GM12891 (cell line): ENCODE measurements at regions not wholly inside any gene's neighbourhood (a gene's known extent, or its start where the extent isn't known, plus 50 kb on each side); places are given as distances from the start of the nearest gene placed in this dataset.

Experiments used
- DNase-seq: peaks from one replicate; pipeline ENCODE4 v3.0.0; 2011; ENCODE audit warnings: low spot score; ENCODE audit not compliant: insufficient read length
- FAIRE-seq: peaks from 2 replicates; lab custom pipeline; 2011; peaks lifted over from hg19 to GRCh38; lab: Jason Lieb, UNC
- PAX5 ChIP-seq: IDR thresholded peaks from 2 replicates; pipeline ENCODE4 v1.6.1; 2011; ENCODE audit warnings: low read length, moderate library complexity, mild to moderate bottlenecking; ENCODE audit not compliant: insufficient read depth, severe bottlenecking
- POLR2A ChIP-seq: IDR thresholded peaks from 2 replicates; pipeline ENCODE4 v1.6.1; 2011; ENCODE audit warnings: low read depth, low read length, control low read depth
- POLR2AphosphoS5 ChIP-seq: IDR thresholded peaks from 2 replicates; pipeline ENCODE4 v1.6.1; 2011; ENCODE audit warnings: low read depth, low read length, control low read depth
- POU2F2 ChIP-seq: IDR thresholded peaks from 2 replicates; pipeline ENCODE4 v1.6.1; 2011; ENCODE audit warnings: low read depth, mild to moderate bottlenecking, control low read depth, low read length, moderate library complexity
- SPI1 ChIP-seq: IDR thresholded peaks from 2 replicates; pipeline ENCODE4 v1.6.1; 2011; ENCODE audit warnings: low read depth, low read length, control low read depth
- TAF1 ChIP-seq: IDR thresholded peaks from 2 replicates; pipeline ENCODE4 v1.6.1; 2011; ENCODE audit warnings: low read depth, low read length, control low read depth

DNA sequence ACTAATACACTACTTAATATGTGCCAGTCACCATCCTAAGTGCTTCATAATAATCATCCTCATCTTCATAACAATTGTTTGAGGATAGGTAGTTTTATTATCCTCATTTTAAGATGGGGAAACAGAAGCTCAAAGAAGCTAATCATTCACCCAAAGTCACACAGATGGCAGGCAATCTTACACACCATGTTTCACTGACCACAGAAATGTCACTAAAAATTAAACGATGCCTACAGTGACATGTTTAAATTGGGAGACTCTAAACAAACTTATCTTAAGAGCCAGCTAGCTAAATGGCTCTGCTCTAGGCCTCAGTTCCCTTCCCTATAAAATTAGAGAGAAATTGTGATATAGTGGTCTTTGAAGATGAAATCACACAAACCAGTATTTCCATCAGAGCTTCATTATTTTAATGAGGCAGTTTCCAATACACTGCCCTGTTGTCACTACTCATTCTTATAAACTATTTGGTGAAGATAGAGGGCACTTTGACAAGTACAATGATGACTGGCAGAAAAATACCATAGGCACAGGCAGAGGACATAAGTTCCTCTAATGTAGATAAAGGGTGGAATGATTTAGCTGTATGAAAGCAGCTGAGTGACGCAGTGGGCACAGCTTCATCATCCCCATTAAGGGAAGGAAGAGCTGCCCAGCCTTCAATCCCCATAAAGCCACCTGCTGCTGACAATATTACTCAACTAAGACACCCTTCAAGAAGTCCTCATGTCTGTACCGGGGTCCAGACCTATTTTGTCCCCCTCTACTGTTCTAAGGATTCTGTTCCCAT is 224.1 kb downstream of the ACTL7B start:
- DNase-seq (no peak), FAIRE-seq (no peak)
- TF ChIP-seq POLR2AphosphoS5 (no peak), POU2F2 (no peak), TAF1 (no peak), POLR2A (no peak), SPI1 (no peak), PAX5 (no peak)

DNA sequence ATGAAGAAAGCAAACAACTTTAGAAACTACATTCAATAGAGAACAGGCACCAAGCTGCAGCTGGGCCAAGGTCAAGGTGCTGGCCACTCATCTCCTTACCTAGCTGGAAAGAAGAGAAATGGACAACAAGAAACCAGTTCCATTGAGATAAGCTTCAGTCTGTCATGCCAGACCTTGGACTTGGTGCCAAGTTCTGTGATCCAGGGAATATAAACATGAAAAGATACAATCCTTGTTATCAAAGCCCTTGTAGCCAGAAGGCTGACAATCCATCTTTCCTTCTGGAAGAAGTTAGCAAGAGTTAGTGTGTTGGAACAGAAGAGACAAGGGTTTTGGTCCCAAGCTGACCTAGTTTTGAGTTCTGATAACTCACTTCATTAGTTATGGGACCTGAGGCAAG is 227.5 kb downstream of the ACTL7B start:
- FAIRE-seq (no peak), DNase-seq (no peak)
- TF ChIP-seq POLR2AphosphoS5, result no peak

DNA sequence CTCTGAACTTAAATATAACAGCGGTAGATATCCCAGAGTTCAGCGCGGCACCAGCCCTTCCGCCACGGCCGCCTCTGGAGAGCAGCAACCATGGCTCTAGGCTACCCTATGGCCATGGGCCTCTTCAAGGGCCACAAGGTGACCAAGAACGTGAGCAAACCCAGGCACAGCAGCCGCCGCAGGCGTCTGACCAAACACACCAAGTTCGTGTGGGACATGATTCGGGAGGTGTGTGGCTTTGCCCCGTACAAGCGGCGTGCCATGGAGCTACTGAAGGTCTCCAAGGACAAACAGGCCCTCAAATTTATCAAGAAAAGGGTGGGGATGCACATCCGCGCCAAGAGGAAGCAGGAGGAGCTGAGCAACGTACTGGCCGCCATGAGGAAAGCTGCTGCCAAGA is 229.0 kb downstream of the ACTL7B start:
- DNase-seq (no peak), FAIRE-seq (no peak)
- TF ChIP-seq PAX5 (no peak), SPI1 (no peak), POLR2A (no peak), POLR2AphosphoS5 (no peak), TAF1 (no peak)

DNA sequence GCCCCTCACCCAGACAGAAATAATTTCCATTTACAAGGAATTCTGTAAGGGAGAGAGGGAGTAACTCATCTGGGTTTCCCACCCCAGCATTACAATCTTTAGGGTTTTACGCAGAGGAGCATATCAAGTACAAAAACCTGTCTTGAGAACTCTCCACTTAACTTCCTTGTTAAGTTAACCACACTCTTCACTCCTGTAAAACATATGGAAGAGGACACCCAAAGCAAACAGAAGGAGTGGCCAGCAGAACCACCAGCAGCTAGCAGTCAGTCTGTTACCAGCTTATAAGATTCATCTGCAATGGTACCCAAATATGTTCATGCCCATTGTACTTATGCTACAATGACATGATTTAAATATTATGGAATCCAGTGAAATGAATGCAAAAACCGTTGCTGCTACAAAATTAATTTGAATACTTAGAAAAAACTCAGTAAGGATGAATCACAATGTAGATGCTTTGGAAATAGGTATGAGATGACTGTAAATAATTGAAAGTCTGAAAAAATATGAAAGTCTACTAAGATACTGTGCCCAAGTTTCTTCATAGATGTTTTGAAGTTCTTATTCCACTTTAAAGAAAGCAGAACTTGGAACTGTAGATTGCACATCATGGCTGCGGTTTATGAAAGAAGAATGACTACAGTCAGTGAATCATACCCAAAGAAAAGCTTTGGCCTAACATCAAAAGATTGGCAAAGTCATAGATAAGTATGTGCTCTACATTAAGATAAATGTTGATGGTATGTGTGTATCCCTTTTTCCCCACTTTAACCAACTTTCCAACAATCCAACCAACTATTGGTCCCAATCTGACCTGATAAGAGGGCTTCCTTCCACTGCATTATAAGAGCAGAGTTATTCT is 233.6 kb downstream of the ACTL7B start:
- FAIRE-seq (no peak), DNase-seq (no peak)
- no peak for TF ChIP-seq SPI1
- TF ChIP-seq TAF1, result no peak
- TF ChIP-seq PAX5, result no peak
- no peak for TF ChIP-seq POU2F2
- TF ChIP-seq POLR2A, result no peak
- TF ChIP-seq POLR2AphosphoS5, result no peak

DNA sequence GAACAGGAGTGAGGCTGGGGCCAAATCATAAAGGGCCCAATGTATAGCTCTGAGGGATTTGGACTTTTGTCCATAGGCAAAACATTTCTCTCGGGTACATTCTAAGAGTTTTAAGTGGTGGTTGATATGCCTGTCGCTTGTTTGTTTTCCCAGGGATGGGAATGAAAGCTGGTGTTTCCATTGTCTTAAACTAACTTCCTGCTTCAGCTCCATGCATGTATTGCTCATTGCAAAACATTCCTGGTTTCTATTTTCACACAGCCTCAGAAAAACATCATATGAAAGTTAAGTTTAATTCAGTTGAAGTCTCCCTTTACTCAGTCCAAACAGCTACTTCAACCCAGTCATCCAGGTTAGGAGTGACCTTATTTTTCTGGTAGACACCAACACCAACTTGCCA is 235.0 kb downstream of the ACTL7B start:
- TF ChIP-seq POLR2AphosphoS5 (no peak), TAF1 (no peak), PAX5 (no peak), POU2F2 (no peak), SPI1 (no peak), POLR2A (no peak)
- DNase-seq (no peak), FAIRE-seq (no peak)

DNA sequence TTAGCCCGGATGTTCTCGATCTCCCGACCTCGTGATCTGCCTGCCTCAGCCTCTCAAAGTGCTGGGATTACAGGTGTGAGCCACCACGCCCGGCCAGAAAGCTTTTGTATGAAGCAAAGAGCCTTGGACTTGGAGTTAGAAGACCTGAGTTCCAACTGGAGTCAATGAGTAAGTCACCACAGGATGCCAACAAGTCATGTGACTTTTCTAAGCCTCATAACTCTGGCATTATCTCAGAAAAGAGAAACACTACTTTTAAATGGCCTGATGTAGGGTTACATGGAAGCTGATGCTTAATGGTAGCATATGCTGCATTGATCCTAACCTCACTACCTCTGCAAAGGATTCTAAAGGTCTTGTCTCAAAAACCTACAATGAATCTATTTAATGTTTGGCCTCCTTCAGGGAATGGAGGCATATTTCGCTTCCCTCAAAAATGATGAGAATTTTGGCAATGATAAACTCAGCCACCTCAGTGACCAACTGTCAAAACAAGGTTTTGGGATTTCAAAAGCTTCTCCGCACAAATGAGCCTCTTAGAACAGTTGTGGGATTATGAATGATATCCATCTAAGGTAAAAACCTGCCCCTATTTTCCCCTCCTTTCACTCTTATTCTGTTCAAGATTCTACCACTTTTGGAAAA is 236.8 kb downstream of the ACTL7B start:
- FAIRE-seq, result no peak
- DNase-seq, result no peak
- TF ChIP-seq TAF1, result no peak
- no peak for TF ChIP-seq POU2F2

DNA sequence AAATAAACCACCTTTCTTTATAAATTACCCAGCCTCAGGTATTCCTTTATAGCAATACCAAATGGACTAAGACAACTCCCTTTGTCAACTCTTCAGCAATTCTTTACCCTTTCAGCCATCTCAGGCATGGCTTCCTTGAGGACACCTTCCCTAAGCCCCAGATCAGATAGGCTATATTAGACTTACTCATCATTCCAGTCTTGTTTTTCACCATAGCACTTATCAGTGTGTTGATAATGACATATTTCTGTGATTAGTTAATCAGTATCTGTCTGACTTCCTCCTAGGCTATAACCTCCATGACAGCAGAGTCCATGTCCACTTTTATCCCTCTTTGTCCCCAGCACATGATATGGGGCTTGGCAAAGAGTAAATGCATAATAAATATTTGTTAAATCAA is 238.1 kb downstream of the ACTL7B start:
- FAIRE-seq, result no peak
- DNase-seq, result no peak
- TF ChIP-seq TAF1, result no peak
- TF ChIP-seq PAX5, result no peak
- no peak for TF ChIP-seq SPI1
- TF ChIP-seq POU2F2, result no peak
- no peak for TF ChIP-seq POLR2A
- no peak for TF ChIP-seq POLR2AphosphoS5

DNA sequence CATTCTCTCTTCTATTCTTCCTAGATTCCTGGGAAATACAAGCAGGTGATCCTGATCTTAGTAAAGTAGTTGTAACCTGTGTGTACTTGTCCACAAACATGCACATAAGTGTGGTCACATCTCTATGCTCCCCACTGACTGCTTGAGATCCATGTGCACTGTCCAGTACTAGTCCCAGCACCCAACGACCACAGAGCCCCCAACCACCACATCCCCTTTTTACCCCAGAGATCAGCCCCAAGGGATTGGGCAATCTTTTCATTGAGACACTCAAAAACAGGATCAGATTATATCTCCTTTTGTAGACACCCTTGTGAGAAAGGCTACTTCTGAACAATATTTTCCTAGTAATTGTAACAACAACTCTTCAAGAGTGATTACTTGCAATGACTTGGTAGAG is 240.6 kb downstream of the ACTL7B start:
- TF ChIP-seq TAF1, result no peak
- TF ChIP-seq SPI1, result no peak
- no peak for TF ChIP-seq POU2F2
- no peak for TF ChIP-seq POLR2A
- TF ChIP-seq POLR2AphosphoS5, result no peak
- no peak for TF ChIP-seq PAX5
- DNase-seq, result no peak
- FAIRE-seq, result no peak

DNA sequence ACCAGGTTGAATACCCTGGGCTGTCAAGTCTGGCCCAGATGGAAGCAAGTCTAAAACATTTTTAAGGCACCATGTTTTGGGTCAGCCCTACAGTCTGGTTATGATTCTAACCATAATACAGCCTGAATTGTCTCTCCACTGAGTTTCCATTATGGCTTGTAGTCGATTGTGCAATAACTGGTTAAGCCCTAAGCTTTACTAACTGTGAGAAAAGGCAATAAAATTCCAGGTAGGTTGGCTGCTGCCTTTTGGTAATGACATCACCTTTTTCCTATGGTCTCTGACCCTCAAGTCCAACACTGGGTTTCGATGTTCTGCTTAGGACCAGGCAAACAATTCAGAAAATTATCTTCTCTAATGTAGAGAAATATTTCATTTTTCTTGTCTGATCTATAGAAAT is 243.3 kb downstream of the ACTL7B start:
- TF ChIP-seq TAF1 (no peak), POU2F2 (no peak), POLR2A (no peak), SPI1 (no peak), POLR2AphosphoS5 (no peak), PAX5 (no peak)
- DNase-seq (no peak), FAIRE-seq (no peak)
